GM12878 (cell line): ENCODE measurements at regions not wholly inside any gene's neighbourhood (a gene's known extent, or its start where the extent isn't known, plus 50 kb on each side); places are given as distances from the start of the nearest gene placed in this dataset.

Source experiments
- ATAC-seq: fragments of 200-7000 bp; cut with Tn5 transposase; 3 replicates; pipeline ENCODE4 v1.9.1; 2020; ENCODE audit warnings: mild to moderate bottlenecking, moderate library complexity
- BruUV-seq: library from RNA; stranded (reverse); fragments of 400-500 nt; replicated peaks from 2 replicates; lab custom pipeline; 2021; lab: Mats Ljungman, UMichigan
- CTCF ChIA-PET: fragments of 300-600 bp; sonication (Branson Sonifier 250); formaldehyde crosslinking; extraction: SDS; loops from one replicate; lab custom pipeline; 2021; ENCODE audit warnings: inconsistent platforms; lab: Yijun Ruan, JAX
- POLR2A ChIA-PET: fragments of 350-600 bp; formaldehyde crosslinking; extraction: SDS; loops from one replicate; lab custom pipeline; 2021; ENCODE audit warnings: inconsistent platforms; lab: Charles Lee
- RAD21 ChIA-PET: fragments of 300-600 bp; sonication (Branson Sonifier 250); formaldehyde crosslinking; loops from one replicate; lab custom pipeline; 2023; ENCODE audit warnings: antibody characterized with exemption; ENCODE audit not compliant: unreplicated experiment; lab: Charles Lee
- SMC1A ChIA-PET: fragments of 300-600 bp; sonication (Branson Sonifier 250); formaldehyde crosslinking; loops from one replicate; lab custom pipeline; 2023; ENCODE audit not compliant: unreplicated experiment, uncharacterized antibody; lab: Charles Lee
- DNase-seq: peaks from one replicate; pipeline ENCODE4 v3.0.0-alpha.2; 2011; ENCODE audit warnings: low read depth, low spot score
- FAIRE-seq: peaks from 3 replicates; lab custom pipeline; 2011; peaks lifted over from hg19 to GRCh38; lab: Jason Lieb, UNC
- H2AFZ ChIP-seq: 2 replicates; pipeline ENCODE4 v1.6.0; 2011; ENCODE audit warnings: low read depth, low read length, control low read depth; ENCODE audit not compliant: control insufficient read depth
- H3K27ac ChIP-seq: 2 replicates; pipeline ENCODE4 v1.5.1; 2011; ENCODE audit warnings: control low read depth; ENCODE audit not compliant: control insufficient read depth, insufficient read depth
- H3K27me3 ChIP-seq, 2 experiments: replicated peaks in 1 of 2; 2 replicates each; pipeline versions ENCODE4 v1.6.0 to v1.6.1; 2011; ENCODE audit warnings: low read length in 1 of 2; ENCODE audit not compliant: control insufficient read depth in 2 of 2, insufficient read depth in 2 of 2
- H3K36me3 ChIP-seq, 2 experiments: 2 replicates each; pipeline ENCODE4 v1.5.1; 2011; ENCODE audit warnings: low read length in 1 of 2; ENCODE audit not compliant: control insufficient read depth in 2 of 2, insufficient read depth in 2 of 2
- H3K4me1 ChIP-seq: 2 replicates; pipeline ENCODE4 v1.6.1; 2011; ENCODE audit warnings: mild to moderate bottlenecking, low read length, moderate library complexity, mixed read lengths; ENCODE audit not compliant: control insufficient read depth, insufficient read depth
- H3K4me2 ChIP-seq: 2 replicates; pipeline ENCODE4 v1.6.0; 2011; ENCODE audit warnings: control low read depth; ENCODE audit not compliant: control insufficient read depth, insufficient read depth
- H3K4me3 ChIP-seq: fragments of 200-600 bp; sonication (generic); 2 replicates; pipeline ENCODE4 v1.5.1; 2016
- H3K79me2 ChIP-seq: 2 replicates; pipeline ENCODE4 v1.6.0; 2011; ENCODE audit warnings: low read length; ENCODE audit not compliant: control insufficient read depth, insufficient read depth
- H3K9ac ChIP-seq: 2 replicates; pipeline ENCODE4 v1.8.0; 2011; ENCODE audit warnings: low read length, control low read depth, mixed read lengths; ENCODE audit not compliant: control insufficient read depth, insufficient read depth
- H3K9me3 ChIP-seq: replicated peaks from 3 replicates; pipeline ENCODE4 v1.5.1; 2011; ENCODE audit warnings: mild to moderate bottlenecking, low read length; ENCODE audit not compliant: control insufficient read depth, insufficient read depth
- H4K20me1 ChIP-seq: 2 replicates; pipeline ENCODE4 v1.6.0; 2011; ENCODE audit not compliant: control insufficient read depth, insufficient read depth
- BACH1 ChIP-seq: fragments of 450-650 bp; IDR thresholded peaks from 2 replicates; pipeline ENCODE4 v1.6.1; 2017; ENCODE audit warnings: mild to moderate bottlenecking, borderline replicate concordance
- CHD1 ChIP-seq: IDR thresholded peaks from 2 replicates; pipeline ENCODE4 v1.6.1; 2012; ENCODE audit warnings: low read depth, low read length, improper control_type of control experiment
- HDAC2 ChIP-seq: fragments of 200-600 bp; sonication (generic); IDR thresholded peaks from 2 replicates; pipeline ENCODE4 v1.6.1; 2017
- MEF2B ChIP-seq: fragments of 450-650 bp; IDR thresholded peaks from 2 replicates; pipeline ENCODE4 v1.6.1; 2018; ENCODE audit warnings: mild to moderate bottlenecking, moderate library complexity; ENCODE audit not compliant: partially characterized antibody, poor library complexity, severe bottlenecking
- MYB ChIP-seq: fragments of 150-350 bp; IDR thresholded peaks from 2 replicates; pipeline ENCODE4 v1.6.1; 2014; ENCODE audit warnings: mild to moderate bottlenecking, low read depth, low read length, borderline replicate concordance
- NBN ChIP-seq: fragments of 450-650 bp; IDR thresholded peaks from 2 replicates; pipeline ENCODE4 v1.6.1; 2016
- PRDM15 ChIP-seq: fragments of 450-650 bp; formaldehyde crosslinking; IDR thresholded peaks from 2 replicates; pipeline ENCODE4 v1.4.0; 2020; ENCODE audit warnings: mild to moderate bottlenecking, moderate library complexity
- SIX5 ChIP-seq: IDR thresholded peaks from 2 replicates; pipeline ENCODE4 v1.6.1; 2011; ENCODE audit warnings: mild to moderate bottlenecking, low read depth, low read length, moderate library complexity; ENCODE audit not compliant: severe bottlenecking
- ZNF622 ChIP-seq: fragments of 450-650 bp; IDR thresholded peaks from 2 replicates; pipeline ENCODE4 v1.6.1; 2017; ENCODE audit warnings: mild to moderate bottlenecking, inconsistent platforms
- WGBS: methylation state at CpG from one replicate; pipeline ENCODE4 v1.1.6; 2016; ENCODE audit warnings: low lambda C conversion rate; ENCODE audit not compliant: insufficient replicate concordance, insufficient coverage; ENCODE audit errors: missing lambda C conversion rate; 5-methylcytosine and 5-hydroxymethylcytosine counted together
- in situ Hi-C: fragments of 300-500 bp; cut with MboI; formaldehyde crosslinking; loops from 9 replicates; pipeline ENCODE4 v1.14.3; 2018; ENCODE audit warnings: mixed read lengths
- intact Hi-C: fragments of 100-400 bp; cut with micrococcal nuclease; formaldehyde crosslinking; loops from one replicate; pipeline ENCODE4 v1.14.2; 2022; ENCODE audit not compliant: unreplicated experiment
- TF ChIP-seq, protein P1 (sequence below): fragments of 450-650 bp; IDR thresholded peaks from 2 replicates; pipeline ENCODE4 v1.6.1; 2017; ENCODE audit warnings: borderline replicate concordance
- TF ChIP-seq, protein P2 (sequence below): IDR thresholded peaks from 2 replicates; pipeline ENCODE4 v1.6.1; 2012; ENCODE audit warnings: low read length, inconsistent platforms

- ATAC-seq (no peak), FAIRE-seq (no peak), DNase-seq (no peak)
- ChIA-PET SMC1A (interaction anchor here (1.0 to 1.3 kb wide), 3 partner anchors 9 to 72 kb away, joined by 3 read pairs; no protein-coding TSS in a partner anchor), RAD21 (no interaction called here), POLR2A (no interaction called here), CTCF (no interaction called here)
- H3K4me2 ChIP-seq, result no peak overlapping the region
- no peaks in the 10 kb centered on the region for H3K27me3 ChIP-seq
- H3K4me3 ChIP-seq, result no peak overlapping the region
- in situ Hi-C loops, result no loop called here
- H4K20me1 ChIP-seq, result no peaks in the 10 kb centered on the region
- no peaks in the 10 kb centered on the region for H3K4me1 ChIP-seq
- no peaks in the 10 kb centered on the region for H3K36me3 ChIP-seq
- no peak overlapping the region for H2AFZ ChIP-seq
- WGBS, result 71% methylated on average over 5 of the region's 5 CpGs
- no peak overlapping the region for H3K9ac ChIP-seq
- H3K27ac ChIP-seq, result no peak overlapping the region
- no TSS peak for BruUV-seq
- intact Hi-C loops, result no loop called here
- TF ChIP-seq PRDM15 (CRISPR knock-in tag), result no peak
- H3K79me2 ChIP-seq, result no peaks in the 10 kb centered on the region
- H3K9me3 ChIP-seq, result peaks cover 8% of the 10 kb centered on the region; the same call in 2 of the 3 replicates
These were observed 69.7 kb upstream of the DAPK1 start for GRCh38 chr9:87427851-87428506.

- ChIA-PET CTCF (no interaction called here), RAD21 (no interaction called here), SMC1A (interaction anchor here (1.0 to 1.3 kb wide), 3 partner anchors 8 to 71 kb away, joined by 3 read pairs; no protein-coding TSS in a partner anchor), POLR2A (no interaction called here)
- no peak overlapping the region for H3K4me2 ChIP-seq
- no peak overlapping the region for H3K4me3 ChIP-seq
- in situ Hi-C loops (no loop called here), intact Hi-C loops (no loop called here)
- peak overlapping the region; percentile 1; the same call in 1 of the 2 replicates for H2AFZ ChIP-seq
- FAIRE-seq (no peak), DNase-seq (no peak), ATAC-seq (no peak)
- WGBS, result 13% methylated on average over 3 of the region's 3 CpGs
- H3K79me2 ChIP-seq, result no peaks in the 10 kb centered on the region
- no peaks in the 10 kb centered on the region for H3K4me1 ChIP-seq
- H4K20me1 ChIP-seq, result no peaks in the 10 kb centered on the region
- H3K27me3 ChIP-seq, result no peaks in the 10 kb centered on the region
- no TSS peak for BruUV-seq
- no peak overlapping the region for H3K27ac ChIP-seq
- no peak overlapping the region for H3K9ac ChIP-seq
- peaks cover 5% of the 10 kb centered on the region; the same call in 2 of the 3 replicates for H3K9me3 ChIP-seq
- no peaks in the 10 kb centered on the region for H3K36me3 ChIP-seq
- TF ChIP-seq BACH1, result no peak
- TF ChIP-seq SIX5, result no peak
- no peak for TF ChIP-seq HDAC2
- no peak for TF ChIP-seq CHD1
- no peak for TF ChIP-seq MYB
- TF ChIP-seq NBN, result no peak
- no peak for TF ChIP-seq ZNF622
- TF ChIP-seq MEF2B, result no peak
- TF ChIP-seq, protein P1, sequence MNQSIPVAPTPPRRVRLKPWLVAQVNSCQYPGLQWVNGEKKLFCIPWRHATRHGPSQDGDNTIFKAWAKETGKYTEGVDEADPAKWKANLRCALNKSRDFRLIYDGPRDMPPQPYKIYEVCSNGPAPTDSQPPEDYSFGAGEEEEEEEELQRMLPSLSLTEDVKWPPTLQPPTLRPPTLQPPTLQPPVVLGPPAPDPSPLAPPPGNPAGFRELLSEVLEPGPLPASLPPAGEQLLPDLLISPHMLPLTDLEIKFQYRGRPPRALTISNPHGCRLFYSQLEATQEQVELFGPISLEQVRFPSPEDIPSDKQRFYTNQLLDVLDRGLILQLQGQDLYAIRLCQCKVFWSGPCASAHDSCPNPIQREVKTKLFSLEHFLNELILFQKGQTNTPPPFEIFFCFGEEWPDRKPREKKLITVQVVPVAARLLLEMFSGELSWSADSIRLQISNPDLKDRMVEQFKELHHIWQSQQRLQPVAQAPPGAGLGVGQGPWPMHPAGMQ, result no peak
- TF ChIP-seq, protein P2, sequence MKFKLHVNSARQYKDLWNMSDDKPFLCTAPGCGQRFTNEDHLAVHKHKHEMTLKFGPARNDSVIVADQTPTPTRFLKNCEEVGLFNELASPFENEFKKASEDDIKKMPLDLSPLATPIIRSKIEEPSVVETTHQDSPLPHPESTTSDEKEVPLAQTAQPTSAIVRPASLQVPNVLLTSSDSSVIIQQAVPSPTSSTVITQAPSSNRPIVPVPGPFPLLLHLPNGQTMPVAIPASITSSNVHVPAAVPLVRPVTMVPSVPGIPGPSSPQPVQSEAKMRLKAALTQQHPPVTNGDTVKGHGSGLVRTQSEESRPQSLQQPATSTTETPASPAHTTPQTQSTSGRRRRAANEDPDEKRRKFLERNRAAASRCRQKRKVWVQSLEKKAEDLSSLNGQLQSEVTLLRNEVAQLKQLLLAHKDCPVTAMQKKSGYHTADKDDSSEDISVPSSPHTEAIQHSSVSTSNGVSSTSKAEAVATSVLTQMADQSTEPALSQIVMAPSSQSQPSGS, result no peak
These were observed 69.0 kb upstream of the DAPK1 start for GRCh38 chr9:87428659-87429058.
